ENCODE measurements at regions not wholly inside any gene's neighbourhood (a gene's known extent, or its start where the extent isn't known, plus 50 kb on each side); places are given as distances from the start of the nearest gene placed in this dataset.
"Not testable (repeated sequence)": the region's sequence is repeated elsewhere in the genome, so short reads cannot be mapped to it uniquely, and the experiment has no call there.

GRCh38 chr3:8027954-8028353 lies 473.7 kb upstream of the LMCD1 start:
- Histone ChIP-seq H3K4me3 (no peak overlapping the region), H3K27me3 (no peaks in the 10 kb centered on the region), H3K4me1 (no peaks in the 10 kb centered on the region), H3K36me3 (no peaks in the 10 kb centered on the region), H3K27ac (no peak overlapping the region), H3K9me3 (peaks cover 0 to 9% (median 2%) of the 10 kb centered on the region in 4 donors)
- TF ChIP-seq, protein P1, sequence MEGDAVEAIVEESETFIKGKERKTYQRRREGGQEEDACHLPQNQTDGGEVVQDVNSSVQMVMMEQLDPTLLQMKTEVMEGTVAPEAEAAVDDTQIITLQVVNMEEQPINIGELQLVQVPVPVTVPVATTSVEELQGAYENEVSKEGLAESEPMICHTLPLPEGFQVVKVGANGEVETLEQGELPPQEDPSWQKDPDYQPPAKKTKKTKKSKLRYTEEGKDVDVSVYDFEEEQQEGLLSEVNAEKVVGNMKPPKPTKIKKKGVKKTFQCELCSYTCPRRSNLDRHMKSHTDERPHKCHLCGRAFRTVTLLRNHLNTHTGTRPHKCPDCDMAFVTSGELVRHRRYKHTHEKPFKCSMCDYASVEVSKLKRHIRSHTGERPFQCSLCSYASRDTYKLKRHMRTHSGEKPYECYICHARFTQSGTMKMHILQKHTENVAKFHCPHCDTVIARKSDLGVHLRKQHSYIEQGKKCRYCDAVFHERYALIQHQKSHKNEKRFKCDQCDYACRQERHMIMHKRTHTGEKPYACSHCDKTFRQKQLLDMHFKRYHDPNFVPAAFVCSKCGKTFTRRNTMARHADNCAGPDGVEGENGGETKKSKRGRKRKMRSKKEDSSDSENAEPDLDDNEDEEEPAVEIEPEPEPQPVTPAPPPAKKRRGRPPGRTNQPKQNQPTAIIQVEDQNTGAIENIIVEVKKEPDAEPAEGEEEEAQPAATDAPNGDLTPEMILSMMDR (IDR thresholded peaks at IDR 0.05): no peak
- TF ChIP-seq POLR2AphosphoS5 (IDR thresholded peaks at IDR 0.05): no peak
- no peak for TF ChIP-seq EP300 (IDR thresholded peaks at IDR 0.05)
- TF ChIP-seq POLR2A (IDR thresholded peaks at IDR 0.05): no peak
- no peak for DNase-seq
- intact Hi-C loops (cut with DNase I; ENCODE audit: low total_unique reads): no loop called here
- WGBS, 5 donors: 84 to 97% (median 93%) methylated on average over 1 of the region's 1 CpG

- 27 to 63% (median 36%) methylated on average over 2 of the region's 2 CpGs for WGBS, 5 donors
- peaks cover 0 to 34% (median 24%) of the 10 kb centered on the region in 4 donors for H3K4me1 ChIP-seq
- intact Hi-C loops (cut with DNase I; ENCODE audit: low total_unique reads): no loop called here
- DNase-seq: peak in 1 of 2 donors; percentile 61
- no peak for TF ChIP-seq POLR2A (IDR thresholded peaks at IDR 0.05)
- TF ChIP-seq, protein P1 (IDR thresholded peaks at IDR 0.05): no peak
- peak in 1 of 3 donors; percentile 59 for TF ChIP-seq POLR2AphosphoS5 (IDR thresholded peaks at IDR 0.05)
- H3K9me3 ChIP-seq: no peaks in the 10 kb centered on the region
- H3K27ac ChIP-seq: no peak overlapping the region
- no peak overlapping the region for H3K4me3 ChIP-seq
- H3K27me3 ChIP-seq: no peaks in the 10 kb centered on the region
- no peaks in the 10 kb centered on the region for H3K36me3 ChIP-seq
Observed at GRCh38 chr3:8050283-8050682, 451.3 kb upstream of the LMCD1 start.

DNA sequence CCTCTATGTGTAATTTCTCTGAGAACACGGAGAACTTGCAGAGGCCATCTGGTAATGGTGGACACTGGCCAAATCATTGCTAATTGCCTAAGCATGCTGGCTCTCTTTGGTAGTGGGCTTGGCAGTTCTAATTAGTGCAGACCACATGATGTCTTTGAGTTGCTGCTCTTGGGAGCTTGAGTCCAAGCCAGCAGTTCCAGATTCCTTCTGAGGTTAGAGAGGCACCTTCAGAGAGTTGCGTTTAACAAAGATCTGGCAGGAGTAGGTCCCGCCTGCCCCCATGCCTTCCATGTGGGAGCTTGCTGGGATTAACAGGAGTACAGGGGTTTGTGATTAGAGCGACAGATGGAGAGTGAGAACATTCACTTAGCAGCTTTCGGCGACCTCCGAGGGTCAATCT lies 449.0 kb upstream of the LMCD1 start:
- H3K36me3 ChIP-seq: no peaks in the 10 kb centered on the region
- H3K9me3 ChIP-seq: no peaks in the 10 kb centered on the region
- H3K27me3 ChIP-seq: no peaks in the 10 kb centered on the region
- peaks cover 6 to 55% (median 32%) of the 10 kb centered on the region in 4 donors for H3K4me1 ChIP-seq
- 60 to 67% (median 66%) methylated on average over 7 of the region's 7 CpGs for WGBS, 5 donors
- H3K27ac ChIP-seq: no peak overlapping the region
- TF ChIP-seq, protein P1 (IDR thresholded peaks at IDR 0.05): no peak
- TF ChIP-seq POLR2A (IDR thresholded peaks at IDR 0.05): no peak
- no peak for TF ChIP-seq EP300 (IDR thresholded peaks at IDR 0.05)
- TF ChIP-seq POLR2AphosphoS5 (IDR thresholded peaks at IDR 0.05): peak in 1 of 3 donors; percentile 20
- intact Hi-C loops (cut with DNase I; ENCODE audit: low total_unique reads): no loop called here
- DNase-seq: peak in 1 of 2 donors; percentile 80
- H3K4me3 ChIP-seq: no peak overlapping the region

DNA sequence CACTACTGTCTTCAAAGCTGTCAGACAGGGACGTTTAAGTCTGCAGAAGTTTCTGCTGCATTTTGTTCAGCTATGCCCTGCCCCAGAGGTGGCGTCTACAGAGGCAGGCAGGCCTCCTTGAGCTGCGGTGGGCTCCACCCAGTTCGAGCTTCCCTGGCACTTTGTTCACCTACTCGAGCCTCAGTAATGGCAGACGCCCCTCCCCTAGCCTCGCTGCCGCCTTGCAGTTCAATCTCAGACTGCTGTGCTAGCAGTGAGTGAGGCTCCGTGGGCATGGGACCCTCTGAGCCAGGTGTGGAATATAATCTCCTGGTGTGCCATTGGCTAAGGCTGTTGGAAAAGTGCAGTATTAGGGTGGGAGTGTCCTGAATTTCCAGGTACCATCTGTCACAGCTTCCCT lies 433.5 kb upstream of the LMCD1 start:
- H3K27me3 ChIP-seq; H3K9me3 ChIP-seq; H3K36me3 ChIP-seq; intact Hi-C loops (cut with DNase I; ENCODE audit: low total_unique reads); H3K4me1 ChIP-seq; H3K4me3 ChIP-seq; DNase-seq; H3K27ac ChIP-seq: not testable (repeated sequence)
- 91 to 93% (median 91%) methylated on average over 9 of the region's 9 CpGs for WGBS, 5 donors

GRCh38 chr3:8069471-8069870 lies 432.2 kb upstream of the LMCD1 start:
- H3K4me1 ChIP-seq: no peaks in the 10 kb centered on the region
- WGBS, 5 donors: 60 to 81% (median 74%) methylated on average over 1 of the region's 1 CpG
- H3K36me3 ChIP-seq: no peaks in the 10 kb centered on the region
- intact Hi-C loops (cut with DNase I; ENCODE audit: low total_unique reads): no loop called here
- TF ChIP-seq POLR2A (IDR thresholded peaks at IDR 0.05) (no peak), EP300 (IDR thresholded peaks at IDR 0.05) (no peak), POLR2AphosphoS5 (IDR thresholded peaks at IDR 0.05) (no peak)
- TF ChIP-seq, protein P1 (IDR thresholded peaks at IDR 0.05): no peak
- DNase-seq: no peak
- H3K9me3 ChIP-seq: no peaks in the 10 kb centered on the region
- no peak overlapping the region for H3K4me3 ChIP-seq
- no peak overlapping the region for H3K27ac ChIP-seq
- no peaks in the 10 kb centered on the region for H3K27me3 ChIP-seq

Data from stomach (tissue), 8 donors.